ENCODE measurements at regions not wholly inside any gene's neighbourhood (a gene's known extent, or its start where the extent isn't known, plus 50 kb on each side); places are given as distances from the start of the nearest gene placed in this dataset.

DNA sequence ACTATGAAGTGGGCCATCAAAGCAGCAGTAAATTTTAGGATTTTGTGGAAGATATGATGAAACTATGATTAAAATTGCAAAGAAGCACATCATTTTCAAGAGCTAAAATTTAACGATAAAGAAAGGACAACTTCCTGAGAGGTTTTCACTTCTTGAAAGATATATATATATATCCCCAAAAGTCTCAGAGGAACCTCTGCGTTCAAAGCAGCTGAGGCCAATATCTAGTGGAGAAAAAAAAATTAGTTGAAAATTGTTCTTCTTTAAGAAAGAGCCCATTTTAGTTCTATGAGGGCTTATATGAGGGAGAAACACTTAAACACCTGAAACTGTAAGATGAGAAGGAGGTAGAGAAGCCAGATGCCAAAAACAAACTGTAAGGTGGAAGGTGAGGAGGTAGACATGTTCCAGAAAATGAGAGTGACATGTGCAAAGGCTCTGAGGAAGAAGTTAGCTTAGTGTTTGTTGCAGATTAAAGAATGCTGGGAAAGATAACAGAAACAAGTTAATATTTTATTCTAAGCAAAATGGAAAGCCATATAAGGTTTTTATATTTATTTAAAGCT, 72.9 kb upstream of the VRK2 start:
- DNase-seq = no peak

DNA sequence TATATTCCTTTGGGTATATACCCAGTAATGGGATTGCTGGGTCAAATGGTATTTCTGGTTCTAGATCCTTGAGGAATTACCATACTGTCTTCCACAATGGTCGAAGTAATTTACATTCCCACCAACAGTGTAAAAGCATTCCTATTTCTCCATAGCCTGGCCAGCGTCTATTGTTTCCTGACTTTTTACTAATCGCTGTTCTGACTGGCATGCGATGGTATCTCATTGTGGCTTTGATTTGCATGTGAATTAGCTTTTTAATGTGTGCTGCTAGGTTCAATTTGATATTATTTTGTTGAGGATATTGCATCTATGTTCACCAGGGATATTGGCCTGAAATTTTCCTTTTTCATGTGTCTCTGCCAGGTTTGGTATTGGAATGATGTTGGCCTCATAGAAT, 67.4 kb upstream of the VRK2 start:
- DNase-seq = no peak

GRCh38 chr2:57981083-57981768, 65.4 kb upstream of the VRK2 start:
- DNase-seq = no peak

- DNase-seq = no peak
Observed at GRCh38 chr2:57987835-57988573, 58.6 kb upstream of the VRK2 start.

DNA sequence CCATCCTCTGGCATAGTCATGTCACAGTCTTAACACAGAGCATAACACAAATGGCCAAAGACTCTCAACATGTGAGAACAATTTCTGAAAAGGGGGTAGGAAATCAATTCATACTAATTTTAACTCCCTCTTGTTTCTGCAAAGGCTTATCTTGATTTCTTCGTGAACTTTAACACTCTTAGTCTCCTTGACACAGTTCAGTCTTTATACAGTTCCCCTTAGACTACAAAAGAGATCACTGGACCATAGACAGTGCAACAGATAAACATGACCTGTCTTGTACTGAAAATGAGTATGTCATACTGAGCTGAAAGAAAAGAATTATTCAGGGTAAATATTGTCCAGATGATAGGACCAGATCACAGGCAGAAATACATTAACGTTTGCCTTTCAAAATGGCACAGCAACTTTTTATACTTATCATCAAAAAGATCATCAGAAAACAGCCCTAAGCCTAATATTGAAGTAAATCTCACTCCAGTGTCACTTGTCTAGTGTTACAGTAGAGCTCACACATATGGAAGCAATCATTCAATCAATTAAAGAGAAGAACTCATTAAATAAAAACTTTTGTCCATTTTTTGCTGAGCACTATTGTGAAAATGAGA, 56.4 kb upstream of the VRK2 start:
- DNase-seq = no peak
